Dermis microvascular lymphatic vessel endothelial cell (primary cell): ENCODE measurements at regions not wholly inside any gene's neighbourhood (a gene's known extent, or its start where the extent isn't known, plus 50 kb on each side); places are given as distances from the start of the nearest gene placed in this dataset.
A peak's percentile ranks its signal among the peaks of the same experiment; 100 is the strongest.
"Not testable (repeated sequence)": the region's sequence is repeated elsewhere in the genome, so short reads cannot be mapped to it uniquely, and the experiment has no call there.

Experiments used
- DNase-seq, 2 donors: peaks; one replicate each; pipeline versions ENCODE4 v3.0.0 to v3.0.0-alpha.2; 2010; ENCODE audit warnings: low read depth in 2 of 2

GRCh38 chr7:124250297-124251034, 217.6 kb upstream of the TMEM229A start:
- DNase-seq = no peak

- DNase-seq = no peak
Measured at GRCh38 chr7:124247691-124248090, 214.8 kb upstream of the TMEM229A start.

GRCh38 chr7:124246262-124246863, 213.5 kb upstream of the TMEM229A start:
- peak in 1 of 2 donors; percentile 9 for DNase-seq

- DNase-seq = not testable (repeated sequence)
Measured at GRCh38 chr7:124244469-124244868, 211.6 kb upstream of the TMEM229A start.

GRCh38 chr7:124219681-124220080, 186.8 kb upstream of the TMEM229A start:
- no peak for DNase-seq

- DNase-seq = no peak
Measured at GRCh38 chr7:124208642-124209041, 175.8 kb upstream of the TMEM229A start.

- DNase-seq = no peak
Measured at GRCh38 chr7:124208173-124208572, 175.3 kb upstream of the TMEM229A start.

- DNase-seq = peak; percentile 1 to 2
Measured at GRCh38 chr7:124205526-124205925, 172.7 kb upstream of the TMEM229A start.

- no peak for DNase-seq
Measured at GRCh38 chr7:124202546-124202945, 169.7 kb upstream of the TMEM229A start.

GRCh38 chr7:124201768-124202349, 169.0 kb upstream of the TMEM229A start:
- no peak for DNase-seq

- no peak for DNase-seq
Measured at GRCh38 chr7:124196519-124196918, 163.7 kb upstream of the TMEM229A start.

- no peak for DNase-seq
Measured at GRCh38 chr7:124192885-124193284, 160.0 kb upstream of the TMEM229A start.

- no peak for DNase-seq
Measured at GRCh38 chr7:124191713-124192112, 158.8 kb upstream of the TMEM229A start.

- DNase-seq = no peak
Measured at GRCh38 chr7:124191030-124191429, 158.2 kb upstream of the TMEM229A start.

GRCh38 chr7:124188576-124188975, 155.7 kb upstream of the TMEM229A start:
- DNase-seq = no peak

GRCh38 chr7:124187962-124188361, 155.1 kb upstream of the TMEM229A start:
- no peak for DNase-seq

- no peak for DNase-seq
Measured at GRCh38 chr7:124183649-124184048, 150.8 kb upstream of the TMEM229A start.

- DNase-seq = no peak
Measured at GRCh38 chr7:124179641-124180040, 146.8 kb upstream of the TMEM229A start.

GRCh38 chr7:124177891-124178290, 145.0 kb upstream of the TMEM229A start:
- no peak for DNase-seq

GRCh38 chr7:124171812-124172211, 138.9 kb upstream of the TMEM229A start:
- not testable (repeated sequence) for DNase-seq

GRCh38 chr7:124171068-124171467, 138.2 kb upstream of the TMEM229A start:
- DNase-seq = peak in 1 of 2 donors; percentile 18

GRCh38 chr7:124168616-124169015, 135.7 kb upstream of the TMEM229A start:
- no peak for DNase-seq

GRCh38 chr7:124162667-124163066, 129.8 kb upstream of the TMEM229A start:
- DNase-seq = no peak
